ENCODE measurements at regions not wholly inside any gene's neighbourhood (a gene's known extent, or its start where the extent isn't known, plus 50 kb on each side); places are given as distances from the start of the nearest gene placed in this dataset.

DNA sequence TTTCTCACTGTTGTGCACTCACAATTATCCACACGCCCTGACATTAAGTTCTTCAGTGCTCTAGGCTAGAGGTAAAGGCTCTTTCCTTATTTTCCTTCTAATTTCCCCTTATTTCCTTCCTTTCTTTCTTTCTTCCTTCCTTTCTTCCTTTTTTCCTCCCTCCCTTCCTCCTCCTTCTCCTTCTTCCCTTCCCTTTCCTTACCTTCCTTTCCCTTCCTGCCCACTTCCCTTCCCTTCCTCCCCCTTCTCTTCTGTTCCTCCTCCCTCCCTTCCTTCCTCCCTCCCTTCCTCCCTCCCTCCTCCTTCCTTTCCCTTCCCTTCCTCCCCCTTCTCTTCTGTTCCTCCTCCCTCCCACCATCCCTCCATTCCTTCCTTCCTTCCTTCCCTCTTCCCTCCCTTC lies 317.0 kb upstream of the IRX1 start:
- Histone ChIP-seq H3K36me3 (ENCODE audit: insufficient read depth, low read length) (no peaks in the 10 kb centered on the region), H3K27ac (ENCODE audit: low read depth, low read length) (no peak overlapping the region), H3K9me3 (ENCODE audit: low read length) (no peaks in the 10 kb centered on the region), H3K4me1 (ENCODE audit: insufficient read depth, low read length) (no peaks in the 10 kb centered on the region), H3K27me3 (ENCODE audit: insufficient read depth, low read length, poor library complexity, severe bottlenecking) (no peaks in the 10 kb centered on the region), H3K4me3 (ENCODE audit: low read length) (no peak overlapping the region)
- Mint-ChIP-seq H3K4me1 (no peaks in the 10 kb centered on the region), H3K27me3 (no peaks in the 10 kb centered on the region), H3K36me3 (no peaks in the 10 kb centered on the region), H3K4me3 (no peak overlapping the region), H3K27ac (no peak overlapping the region), H3K9me3 (peaks cover 3 to 29% (median 17%) of the 10 kb centered on the region in 5 donors)
- no peak for DNase-seq
- ChIA-PET POLR2A (no interaction called here), CTCF (no interaction called here)

DNA sequence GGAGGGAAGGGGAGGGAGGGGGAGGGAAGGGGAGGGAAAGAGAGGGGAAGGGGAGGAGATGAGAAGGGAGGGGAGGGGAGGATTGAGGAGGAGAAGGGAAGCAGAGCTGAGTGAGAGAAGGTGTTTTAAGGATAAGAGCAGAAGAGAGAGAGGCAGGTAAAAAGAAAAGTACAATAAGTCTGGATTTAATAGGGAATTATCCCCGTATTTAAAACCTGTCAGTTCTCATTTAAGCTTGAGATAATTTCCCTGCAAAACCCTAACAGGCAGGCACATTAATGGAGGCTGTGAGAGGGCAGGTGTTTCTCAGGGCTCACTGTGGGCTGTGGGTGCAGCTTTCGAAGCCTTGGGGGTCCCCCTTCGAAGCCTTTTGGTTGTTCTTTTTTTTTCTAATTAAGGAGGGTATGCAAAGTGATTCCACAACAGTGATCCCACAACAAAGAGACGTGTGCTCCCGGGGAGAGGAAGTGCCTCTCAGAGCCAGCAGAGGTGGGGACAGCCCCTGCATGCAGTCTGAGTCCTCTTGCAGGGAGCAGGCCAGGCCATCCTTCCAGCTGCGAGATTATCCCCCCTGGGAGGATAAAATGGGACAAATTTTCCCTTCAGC lies 317.9 kb upstream of the IRX1 start:
- no peak overlapping the region for H3K27ac Mint-ChIP-seq

DNA sequence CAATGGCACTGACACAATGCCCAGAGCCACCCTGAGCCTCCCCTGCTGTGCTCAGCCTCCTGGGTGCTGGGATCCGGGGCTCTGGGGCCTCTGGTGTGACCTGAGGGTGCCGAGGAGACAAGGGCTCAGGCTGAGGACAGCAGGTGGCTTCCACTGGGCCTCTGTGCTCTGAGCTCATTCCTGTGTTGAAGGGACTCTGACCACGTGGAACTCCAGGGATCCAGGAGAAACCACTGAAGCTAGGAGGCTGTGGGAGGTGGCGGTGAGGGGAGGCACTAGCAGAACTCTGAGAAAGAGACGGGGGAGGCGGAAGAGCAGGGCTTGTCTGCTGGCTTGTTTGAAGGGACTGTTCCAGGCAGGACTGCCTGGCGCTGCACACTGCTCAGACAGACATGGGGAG lies 318.7 kb upstream of the IRX1 start:
- Histone ChIP-seq H3K9me3 (ENCODE audit: low read length) (no peaks in the 10 kb centered on the region), H3K27me3 (ENCODE audit: insufficient read depth, low read length, poor library complexity, severe bottlenecking) (no peaks in the 10 kb centered on the region), H3K36me3 (ENCODE audit: insufficient read depth, low read length) (no peaks in the 10 kb centered on the region), H3K4me3 (ENCODE audit: low read length) (no peak overlapping the region), H3K4me1 (ENCODE audit: insufficient read depth, low read length) (no peaks in the 10 kb centered on the region), H3K27ac (ENCODE audit: low read depth, low read length) (no peak overlapping the region)
- no peaks in the 10 kb centered on the region for H3K4me1 Mint-ChIP-seq
- no peak overlapping the region for H3K27ac Mint-ChIP-seq
- H3K4me3 Mint-ChIP-seq: no peak overlapping the region
- CTCF ChIA-PET: no interaction called here
- H3K27me3 Mint-ChIP-seq: no peaks in the 10 kb centered on the region
- DNase-seq: no peak
- POLR2A ChIA-PET: no interaction called here
- H3K9me3 Mint-ChIP-seq: peaks cover 3 to 31% (median 14%) of the 10 kb centered on the region in 5 donors
- H3K36me3 Mint-ChIP-seq: no peaks in the 10 kb centered on the region

More for the DNA sequence above, 317.9 kb upstream of the IRX1 start:
- Histone ChIP-seq H3K4me3 (ENCODE audit: low read length) (no peak overlapping the region), H3K4me1 (ENCODE audit: insufficient read depth, low read length) (no peaks in the 10 kb centered on the region), H3K27me3 (ENCODE audit: insufficient read depth, low read length, poor library complexity, severe bottlenecking) (no peaks in the 10 kb centered on the region), H3K36me3 (ENCODE audit: insufficient read depth, low read length) (no peaks in the 10 kb centered on the region), H3K9me3 (ENCODE audit: low read length) (no peaks in the 10 kb centered on the region), H3K27ac (ENCODE audit: low read depth, low read length) (no peak overlapping the region)
- H3K4me1 Mint-ChIP-seq: no peaks in the 10 kb centered on the region
- no peak for DNase-seq
- H3K4me3 Mint-ChIP-seq: no peak overlapping the region
- H3K27me3 Mint-ChIP-seq: no peaks in the 10 kb centered on the region
- POLR2A ChIA-PET: no interaction called here
- peaks cover 3 to 33% (median 17%) of the 10 kb centered on the region in 5 donors for H3K9me3 Mint-ChIP-seq
- CTCF ChIA-PET: no interaction called here
- H3K36me3 Mint-ChIP-seq: no peaks in the 10 kb centered on the region

DNA sequence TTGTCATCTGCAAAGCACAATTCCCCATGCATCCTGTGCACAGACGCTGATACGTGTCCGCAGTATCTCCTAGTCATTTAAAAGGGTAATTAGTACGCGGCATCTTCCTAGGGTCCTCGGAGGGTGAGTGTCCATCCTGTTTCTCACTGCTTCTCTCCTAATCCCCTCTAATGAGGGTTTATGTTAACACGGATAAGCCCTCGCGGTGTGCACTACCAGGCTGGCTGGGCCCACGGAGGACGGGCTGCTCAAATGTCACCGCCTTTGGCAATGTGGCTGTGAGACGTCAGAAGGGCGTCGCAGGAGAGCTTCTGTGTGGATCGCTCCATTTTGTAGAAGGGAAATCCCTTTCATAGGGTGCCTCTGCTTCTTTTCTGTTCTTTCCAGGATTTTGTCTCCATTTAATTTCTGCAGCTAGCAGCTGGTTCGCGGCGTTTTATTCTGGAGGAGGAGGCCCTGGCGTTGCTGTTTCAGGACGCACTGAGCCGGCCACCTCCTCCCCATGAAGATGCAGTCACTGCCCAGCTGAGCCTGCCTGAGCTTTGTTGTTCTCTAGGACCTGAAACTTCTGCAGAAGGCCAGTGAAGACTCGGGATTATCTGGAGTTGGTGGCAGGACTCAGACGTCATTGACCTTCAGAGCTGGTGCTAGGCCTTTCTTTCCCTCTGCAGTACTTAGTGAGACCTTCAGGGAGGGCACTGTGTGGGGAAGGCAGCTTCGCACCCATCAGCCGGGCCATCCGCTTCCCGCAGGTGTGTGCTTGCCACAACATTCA lies 326.1 kb upstream of the IRX1 start:
- Mint-ChIP-seq H3K9me3 (peaks cover 3 to 33% (median 16%) of the 10 kb centered on the region in 5 donors), H3K27ac (no peak overlapping the region), H3K36me3 (no peaks in the 10 kb centered on the region), H3K4me3 (no peak overlapping the region), H3K27me3 (no peaks in the 10 kb centered on the region), H3K4me1 (no peaks in the 10 kb centered on the region)
- H3K4me3 ChIP-seq (ENCODE audit: low read length): no peak overlapping the region
- H3K9me3 ChIP-seq (ENCODE audit: low read length): no peaks in the 10 kb centered on the region
- H3K36me3 ChIP-seq (ENCODE audit: insufficient read depth, low read length): no peaks in the 10 kb centered on the region
- H3K4me1 ChIP-seq (ENCODE audit: insufficient read depth, low read length): no peaks in the 10 kb centered on the region
- CTCF ChIA-PET: interaction anchor here (0.7 kb wide), 1 partner anchor 337 kb away, joined by 3 read pairs; no protein-coding TSS in a partner anchor
- H3K27ac ChIP-seq (ENCODE audit: low read depth, low read length): no peak overlapping the region
- H3K27me3 ChIP-seq (ENCODE audit: insufficient read depth, low read length, poor library complexity, severe bottlenecking): no peaks in the 10 kb centered on the region
- POLR2A ChIA-PET: no interaction called here
- DNase-seq: no peak

DNA sequence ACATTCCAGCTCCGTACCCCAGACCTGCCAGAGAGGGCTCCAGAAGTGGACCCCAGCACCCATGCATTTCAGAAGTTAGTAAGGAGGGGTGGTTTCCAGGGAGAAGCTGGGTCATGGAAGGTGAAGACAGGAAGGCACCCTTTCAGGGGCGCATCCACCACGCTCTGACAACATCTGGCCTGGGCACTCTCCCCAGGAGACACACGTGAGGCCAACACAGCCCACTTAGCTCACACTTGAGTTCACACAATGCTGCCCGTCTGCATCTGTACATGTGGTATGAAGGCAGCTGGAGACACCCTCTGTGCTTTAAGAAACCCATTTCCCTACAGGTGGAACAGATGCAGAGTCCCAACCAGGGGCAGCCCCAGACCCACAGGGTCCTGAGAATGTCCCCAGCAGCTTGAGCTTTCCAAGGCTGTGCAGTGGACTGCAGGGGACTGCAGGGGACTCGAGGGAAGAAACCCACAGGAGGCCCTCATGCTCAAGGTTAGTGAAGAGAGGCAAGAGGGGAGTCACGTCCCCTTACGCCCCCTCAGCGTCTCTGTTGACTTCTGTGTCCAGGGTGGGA lies 326.8 kb upstream of the IRX1 start:
- Mint-ChIP-seq H3K36me3 (no peaks in the 10 kb centered on the region), H3K27ac (no peak overlapping the region), H3K4me3 (no peak overlapping the region), H3K9me3 (peaks cover 2 to 31% (median 12%) of the 10 kb centered on the region in 5 donors), H3K27me3 (no peaks in the 10 kb centered on the region), H3K4me1 (no peaks in the 10 kb centered on the region)
- Histone ChIP-seq H3K4me1 (ENCODE audit: insufficient read depth, low read length) (no peaks in the 10 kb centered on the region), H3K36me3 (ENCODE audit: insufficient read depth, low read length) (no peaks in the 10 kb centered on the region), H3K27me3 (ENCODE audit: insufficient read depth, low read length, poor library complexity, severe bottlenecking) (no peaks in the 10 kb centered on the region), H3K27ac (ENCODE audit: low read depth, low read length) (no peak overlapping the region), H3K9me3 (ENCODE audit: low read length) (no peaks in the 10 kb centered on the region), H3K4me3 (ENCODE audit: low read length) (no peak overlapping the region)
- ChIA-PET CTCF (no interaction called here), POLR2A (no interaction called here)
- no peak for DNase-seq

DNA sequence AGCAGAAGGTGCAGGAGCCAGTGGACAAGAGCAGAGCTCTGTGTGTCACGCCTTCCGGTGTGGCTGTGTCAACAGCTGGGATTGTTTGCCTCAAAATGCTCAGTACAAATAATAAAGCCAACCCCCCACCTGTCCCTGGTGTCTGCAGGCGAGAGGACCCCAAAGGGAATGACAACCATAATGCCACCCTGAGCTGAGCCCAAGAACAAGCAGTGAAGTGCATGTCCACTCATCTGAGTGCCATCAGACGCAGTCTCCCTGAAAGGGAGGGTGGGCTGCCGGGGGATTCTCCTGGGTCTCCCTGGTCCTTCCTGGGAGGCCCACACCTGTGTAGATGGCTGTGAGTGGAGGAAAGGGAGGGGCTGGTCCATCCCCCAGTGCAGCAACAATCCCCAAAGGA lies 328.8 kb upstream of the IRX1 start:
- no peaks in the 10 kb centered on the region for H3K4me1 ChIP-seq (ENCODE audit: insufficient read depth, low read length)
- Mint-ChIP-seq H3K4me1 (no peaks in the 10 kb centered on the region), H3K9me3 (peaks cover 4 to 31% (median 8%) of the 10 kb centered on the region in 5 donors), H3K27ac (no peak overlapping the region), H3K36me3 (no peaks in the 10 kb centered on the region), H3K4me3 (no peak overlapping the region), H3K27me3 (no peaks in the 10 kb centered on the region)
- ChIA-PET POLR2A (no interaction called here), CTCF (no interaction called here)
- no peaks in the 10 kb centered on the region for H3K9me3 ChIP-seq (ENCODE audit: low read length)
- no peak for DNase-seq
- H3K27ac ChIP-seq (ENCODE audit: low read depth, low read length): no peak overlapping the region
- no peaks in the 10 kb centered on the region for H3K36me3 ChIP-seq (ENCODE audit: insufficient read depth, low read length)
- no peak overlapping the region for H3K4me3 ChIP-seq (ENCODE audit: low read length)
- no peaks in the 10 kb centered on the region for H3K27me3 ChIP-seq (ENCODE audit: insufficient read depth, low read length, poor library complexity, severe bottlenecking)

DNA sequence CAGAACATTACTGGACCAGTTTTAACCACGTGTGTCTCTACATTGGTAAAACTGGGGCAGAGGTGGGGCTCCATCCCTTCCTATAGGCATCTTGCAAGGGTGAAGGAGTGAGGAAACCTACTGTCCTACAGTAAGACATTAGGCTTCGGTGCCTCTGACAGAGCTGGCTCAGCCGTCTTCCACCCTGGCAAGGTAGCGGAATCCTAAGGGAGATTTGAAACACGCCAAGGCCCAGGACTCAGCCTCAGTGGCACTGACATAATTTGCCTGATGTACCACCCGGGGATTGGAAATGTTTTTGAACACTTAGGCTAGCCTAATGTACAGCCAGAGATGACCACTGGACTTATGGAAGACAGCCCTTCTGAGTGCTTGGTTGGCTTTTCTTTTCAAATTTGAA lies 329.7 kb upstream of the IRX1 start:
- Mint-ChIP-seq H3K36me3 (no peaks in the 10 kb centered on the region), H3K9me3 (peaks cover 3 to 26% (median 8%) of the 10 kb centered on the region in 5 donors), H3K4me1 (no peaks in the 10 kb centered on the region), H3K27ac (no peak overlapping the region), H3K27me3 (no peaks in the 10 kb centered on the region), H3K4me3 (no peak overlapping the region)
- no peaks in the 10 kb centered on the region for H3K4me1 ChIP-seq (ENCODE audit: insufficient read depth, low read length)
- H3K9me3 ChIP-seq (ENCODE audit: low read length): no peaks in the 10 kb centered on the region
- no peak for DNase-seq
- H3K4me3 ChIP-seq (ENCODE audit: low read length): no peak overlapping the region
- H3K27ac ChIP-seq (ENCODE audit: low read depth, low read length): no peak overlapping the region
- CTCF ChIA-PET: no interaction called here
- no peaks in the 10 kb centered on the region for H3K36me3 ChIP-seq (ENCODE audit: insufficient read depth, low read length)
- POLR2A ChIA-PET: no interaction called here
- H3K27me3 ChIP-seq (ENCODE audit: insufficient read depth, low read length, poor library complexity, severe bottlenecking): no peaks in the 10 kb centered on the region

DNA sequence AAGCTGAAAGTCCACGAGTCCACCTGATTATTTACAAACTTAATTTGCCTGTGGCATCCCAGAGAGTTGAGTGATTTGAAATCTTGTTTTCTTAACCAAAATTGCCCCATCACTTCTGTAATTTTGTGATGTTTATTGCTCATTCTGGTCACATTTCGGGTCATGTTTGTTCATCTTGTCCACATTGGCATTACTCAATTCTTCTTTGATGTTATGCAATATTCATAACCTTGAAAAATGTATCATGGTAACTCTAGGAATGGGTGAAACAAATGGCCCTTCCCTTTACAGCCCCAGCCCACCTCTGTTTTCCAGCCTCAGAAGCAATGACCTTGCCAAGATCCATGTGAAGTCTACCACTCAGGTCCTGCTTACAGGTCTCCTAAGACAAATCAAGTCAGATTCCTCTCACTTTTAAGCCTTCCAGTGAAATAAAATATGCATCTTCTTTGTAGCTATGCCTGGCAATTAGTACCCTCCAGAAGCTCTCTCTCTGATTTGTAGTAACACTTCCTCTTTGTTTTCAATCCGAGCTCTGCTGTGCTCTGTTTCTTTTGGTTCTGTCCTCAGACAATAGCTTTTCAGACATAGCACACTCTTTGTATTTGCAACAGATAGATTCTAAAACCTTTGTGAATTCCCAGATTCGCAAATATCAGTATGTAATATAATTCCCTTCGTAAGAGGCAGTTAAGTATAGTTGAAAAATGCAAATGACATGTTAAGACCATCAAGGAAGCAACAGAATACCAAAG lies 330.3 kb upstream of the IRX1 start:
- Mint-ChIP-seq H3K4me1 (no peaks in the 10 kb centered on the region), H3K27ac (no peak overlapping the region), H3K36me3 (no peaks in the 10 kb centered on the region), H3K4me3 (no peak overlapping the region), H3K27me3 (no peaks in the 10 kb centered on the region), H3K9me3 (peaks cover 3 to 20% (median 8%) of the 10 kb centered on the region in 5 donors)
- no peaks in the 10 kb centered on the region for H3K9me3 ChIP-seq (ENCODE audit: low read length)
- H3K27me3 ChIP-seq (ENCODE audit: insufficient read depth, low read length, poor library complexity, severe bottlenecking): no peaks in the 10 kb centered on the region
- H3K36me3 ChIP-seq (ENCODE audit: insufficient read depth, low read length): no peaks in the 10 kb centered on the region
- no peak overlapping the region for H3K27ac ChIP-seq (ENCODE audit: low read depth, low read length)
- CTCF ChIA-PET: no interaction called here
- DNase-seq: no peak
- no peaks in the 10 kb centered on the region for H3K4me1 ChIP-seq (ENCODE audit: insufficient read depth, low read length)
- H3K4me3 ChIP-seq (ENCODE audit: low read length): no peak overlapping the region
- POLR2A ChIA-PET: no interaction called here

Data from CD8-positive, alpha-beta memory T cell (primary cell).